ENCODE measurements at regions not wholly inside any gene's neighbourhood (a gene's known extent, or its start where the extent isn't known, plus 50 kb on each side); places are given as distances from the start of the nearest gene placed in this dataset.

DNA sequence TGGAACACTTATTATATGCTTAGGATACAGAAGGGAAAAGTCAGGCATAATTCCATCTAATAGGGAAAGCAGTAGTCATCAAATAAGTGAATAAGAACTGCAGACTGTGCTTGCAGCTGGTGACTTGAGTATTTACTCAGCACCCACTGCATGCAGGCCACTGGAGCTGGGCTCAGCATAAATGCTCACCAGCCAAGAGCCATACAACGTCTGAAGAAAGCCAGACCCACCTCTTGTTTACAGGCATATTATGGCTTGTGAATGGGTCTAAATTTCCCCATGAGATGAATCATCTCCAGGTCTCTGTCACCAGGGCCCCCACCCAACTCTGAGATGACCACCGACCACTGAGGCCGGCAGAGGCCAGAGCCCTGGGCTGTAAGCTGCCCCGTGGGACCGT, 123.8 kb upstream of the PKDCC start:
- Histone ChIP-seq H3K27me3 (ENCODE audit: control insufficient read depth in 2 of 2, insufficient read depth in 2 of 2, low read length in 2 of 2) (no peaks in the 10 kb centered on the region), H3K4me1 (ENCODE audit: control insufficient read depth in 1 of 2, insufficient read depth in 2 of 2, low read length in 2 of 2) (no peaks in the 10 kb centered on the region), H2AFZ (ENCODE audit: insufficient read depth, low read depth, low read length, poor library complexity, severe bottlenecking) (no peak overlapping the region), H3K9ac (ENCODE audit: insufficient read depth, low read length, poor library complexity, severe bottlenecking) (no peak overlapping the region), H3K4me2 (replicated peaks; ENCODE audit: extremely low read depth, low read length, poor library complexity, severe bottlenecking) (no peak overlapping the region), H3K36me3 (replicated peaks in 1 of 2; ENCODE audit: control insufficient read depth in 1 of 2, insufficient read depth in 2 of 2, low read length in 2 of 2) (no peaks in the 10 kb centered on the region), H3K4me3 (replicated peaks in 1 of 3; ENCODE audit: low read depth in 2 of 3, low read length in 3 of 3) (no peak overlapping the region), H3K27ac (ENCODE audit: low read depth in 1 of 2, low read length in 2 of 2) (no peak overlapping the region), H3K79me2 (ENCODE audit: insufficient read depth, low read length) (no peaks in the 10 kb centered on the region), H4K20me1 (ENCODE audit: insufficient read depth, low read length) (no peaks in the 10 kb centered on the region), H3K9me3 (replicated peaks in 1 of 2; ENCODE audit: control insufficient read depth in 1 of 2, insufficient read depth in 1 of 2, low read length in 2 of 2) (peaks cover 10 to 19% of the 10 kb centered on the region in 2 donors)
- TF ChIP-seq, protein P1, sequence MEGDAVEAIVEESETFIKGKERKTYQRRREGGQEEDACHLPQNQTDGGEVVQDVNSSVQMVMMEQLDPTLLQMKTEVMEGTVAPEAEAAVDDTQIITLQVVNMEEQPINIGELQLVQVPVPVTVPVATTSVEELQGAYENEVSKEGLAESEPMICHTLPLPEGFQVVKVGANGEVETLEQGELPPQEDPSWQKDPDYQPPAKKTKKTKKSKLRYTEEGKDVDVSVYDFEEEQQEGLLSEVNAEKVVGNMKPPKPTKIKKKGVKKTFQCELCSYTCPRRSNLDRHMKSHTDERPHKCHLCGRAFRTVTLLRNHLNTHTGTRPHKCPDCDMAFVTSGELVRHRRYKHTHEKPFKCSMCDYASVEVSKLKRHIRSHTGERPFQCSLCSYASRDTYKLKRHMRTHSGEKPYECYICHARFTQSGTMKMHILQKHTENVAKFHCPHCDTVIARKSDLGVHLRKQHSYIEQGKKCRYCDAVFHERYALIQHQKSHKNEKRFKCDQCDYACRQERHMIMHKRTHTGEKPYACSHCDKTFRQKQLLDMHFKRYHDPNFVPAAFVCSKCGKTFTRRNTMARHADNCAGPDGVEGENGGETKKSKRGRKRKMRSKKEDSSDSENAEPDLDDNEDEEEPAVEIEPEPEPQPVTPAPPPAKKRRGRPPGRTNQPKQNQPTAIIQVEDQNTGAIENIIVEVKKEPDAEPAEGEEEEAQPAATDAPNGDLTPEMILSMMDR (IDR thresholded peaks at IDR 0.05): no peak
- WGBS (ENCODE audit: insufficient coverage): no CpG with 5 or more reads among the region's 5 CpGs
- Mint-ChIP-seq H3K4me3 (no peak overlapping the region), H3K4me1 (no peaks in the 10 kb centered on the region), H3K36me3 (no peaks in the 10 kb centered on the region), H3K27ac (no peak overlapping the region), H3K9me3 (peaks cover 8 to 21% (median 16%) of the 10 kb centered on the region in 7 donors), H3K27me3 (ENCODE audit: low read depth in 3 of 3) (peaks cover 0 to 5% (median 3%) of the 10 kb centered on the region in 3 donors)
- no peak for DNase-seq
- intact Hi-C loops (cut with micrococcal nuclease): no loop called here

DNA sequence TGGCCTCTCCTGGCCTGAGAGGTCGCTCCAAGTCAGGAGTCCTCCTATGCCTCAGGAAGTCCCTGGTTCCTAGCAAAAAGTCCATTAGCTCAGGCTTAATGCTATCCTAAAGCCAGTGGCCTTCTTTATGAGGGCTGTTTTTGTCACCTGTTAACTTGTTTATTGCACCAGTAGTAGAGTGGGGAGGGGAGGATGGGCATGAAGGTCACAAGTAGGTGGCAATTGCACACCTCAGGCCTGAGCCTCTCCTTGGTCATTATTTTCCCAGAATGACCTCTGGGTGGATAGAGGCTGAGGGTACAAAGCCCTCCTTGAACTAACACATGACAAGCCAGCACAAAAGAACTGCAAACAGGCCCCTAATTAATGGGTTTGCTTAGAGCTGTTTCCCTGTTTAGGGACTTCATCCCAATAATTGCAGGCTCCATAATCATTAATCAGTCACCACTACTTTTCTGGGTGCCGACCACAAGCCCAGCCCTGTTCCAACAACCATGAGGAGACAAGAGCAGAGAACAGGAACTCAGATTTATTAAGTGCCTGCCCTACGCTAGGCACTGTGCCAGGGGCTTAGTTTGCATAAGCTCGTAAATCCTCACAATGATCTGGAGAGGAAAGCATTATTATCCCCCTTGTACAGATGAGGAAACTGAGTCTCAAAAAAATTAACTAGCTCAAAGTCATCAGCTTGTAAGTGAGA, 123.0 kb upstream of the PKDCC start:
- Mint-ChIP-seq H3K27me3 (ENCODE audit: low read depth in 3 of 3) (peaks cover 0 to 6% (median 5%) of the 10 kb centered on the region in 3 donors), H3K4me1 (no peaks in the 10 kb centered on the region), H3K4me3 (no peak overlapping the region), H3K9me3 (peaks cover 8 to 23% (median 16%) of the 10 kb centered on the region in 7 donors), H3K36me3 (no peaks in the 10 kb centered on the region), H3K27ac (no peak overlapping the region)
- 71% methylated on average over 4 of the region's 4 CpGs for WGBS (ENCODE audit: insufficient coverage)
- no peak overlapping the region for H3K9ac ChIP-seq (ENCODE audit: insufficient read depth, low read length, poor library complexity, severe bottlenecking)
- H3K79me2 ChIP-seq (ENCODE audit: insufficient read depth, low read length): no peaks in the 10 kb centered on the region
- H4K20me1 ChIP-seq (ENCODE audit: insufficient read depth, low read length): no peaks in the 10 kb centered on the region
- H3K4me1 ChIP-seq (ENCODE audit: control insufficient read depth in 1 of 2, insufficient read depth in 2 of 2, low read length in 2 of 2): no peaks in the 10 kb centered on the region
- no peak overlapping the region for H3K4me2 ChIP-seq (replicated peaks; ENCODE audit: extremely low read depth, low read length, poor library complexity, severe bottlenecking)
- peaks cover 10 to 19% of the 10 kb centered on the region in 2 donors for H3K9me3 ChIP-seq (replicated peaks in 1 of 2; ENCODE audit: control insufficient read depth in 1 of 2, insufficient read depth in 1 of 2, low read length in 2 of 2)
- H2AFZ ChIP-seq (ENCODE audit: insufficient read depth, low read depth, low read length, poor library complexity, severe bottlenecking): no peak overlapping the region
- no peak for DNase-seq
- intact Hi-C loops (cut with micrococcal nuclease): no loop called here
- no peaks in the 10 kb centered on the region for H3K36me3 ChIP-seq (replicated peaks in 1 of 2; ENCODE audit: control insufficient read depth in 1 of 2, insufficient read depth in 2 of 2, low read length in 2 of 2)
- no peak overlapping the region for H3K4me3 ChIP-seq (replicated peaks in 1 of 3; ENCODE audit: low read depth in 2 of 3, low read length in 3 of 3)
- H3K27ac ChIP-seq (ENCODE audit: low read depth in 1 of 2, low read length in 2 of 2): no peak overlapping the region
- TF ChIP-seq, protein P1 (IDR thresholded peaks at IDR 0.05): no peak
- H3K27me3 ChIP-seq (ENCODE audit: control insufficient read depth in 2 of 2, insufficient read depth in 2 of 2, low read length in 2 of 2): no peaks in the 10 kb centered on the region
